GM06990 (cell line): ENCODE measurements at regions not wholly inside any gene's neighbourhood (a gene's known extent, or its start where the extent isn't known, plus 50 kb on each side); places are given as distances from the start of the nearest gene placed in this dataset.
"Not testable (repeated sequence)": the region's sequence is repeated elsewhere in the genome, so short reads cannot be mapped to it uniquely, and the experiment has no call there.

Experiments used
- DNase-seq: peaks from one replicate; pipeline ENCODE4 v3.0.0-alpha.2; 2011; ENCODE audit not compliant: insufficient read length; ENCODE audit errors: extremely low read depth
- H3K27me3 ChIP-seq: replicated peaks from 2 replicates; pipeline ENCODE4 v1.6.0; 2011; ENCODE audit warnings: low read length; ENCODE audit not compliant: control insufficient read depth, insufficient read depth
- H3K36me3 ChIP-seq: 2 replicates; pipeline ENCODE4 v1.5.1; 2011; ENCODE audit warnings: low read length; ENCODE audit not compliant: control insufficient read depth, insufficient read depth
- H3K4me3 ChIP-seq: replicated peaks from 2 replicates; pipeline ENCODE4 v1.5.1; 2011; ENCODE audit warnings: low read depth, mild to moderate bottlenecking, control low read depth, low read length
- TF ChIP-seq, protein P1 (sequence below): IDR thresholded peaks from 2 replicates; pipeline ENCODE4 v1.5.1; 2011; ENCODE audit warnings: low read length, control low read depth, mild to moderate bottlenecking, inconsistent platforms; ENCODE audit not compliant: insufficient read depth, poor library complexity, severe bottlenecking

DNA sequence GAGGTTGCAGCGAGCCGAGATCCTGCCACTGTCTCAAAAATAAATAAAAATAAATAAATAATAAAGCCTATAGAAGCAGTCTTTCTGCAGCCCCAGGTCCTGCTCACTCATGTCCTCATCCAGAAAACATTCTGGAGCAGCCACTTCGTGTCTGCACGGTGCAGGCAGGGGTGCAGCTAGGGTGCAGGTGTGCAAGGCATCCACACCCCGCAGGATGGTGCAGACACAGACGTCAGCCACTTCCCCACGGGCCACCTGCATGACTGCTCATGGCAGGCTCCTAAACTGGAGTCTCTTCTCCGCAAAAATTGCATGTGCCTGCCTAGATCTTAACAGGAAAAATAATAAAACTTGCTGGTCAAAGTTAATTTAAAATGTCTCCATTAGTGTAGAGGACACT is 80.2 kb upstream of the SNTG2 start:
- Histone ChIP-seq H3K4me3 (no peak overlapping the region), H3K36me3 (no peaks in the 10 kb centered on the region), H3K27me3 (no peaks in the 10 kb centered on the region)
- no peak for DNase-seq
- TF ChIP-seq, protein P1, sequence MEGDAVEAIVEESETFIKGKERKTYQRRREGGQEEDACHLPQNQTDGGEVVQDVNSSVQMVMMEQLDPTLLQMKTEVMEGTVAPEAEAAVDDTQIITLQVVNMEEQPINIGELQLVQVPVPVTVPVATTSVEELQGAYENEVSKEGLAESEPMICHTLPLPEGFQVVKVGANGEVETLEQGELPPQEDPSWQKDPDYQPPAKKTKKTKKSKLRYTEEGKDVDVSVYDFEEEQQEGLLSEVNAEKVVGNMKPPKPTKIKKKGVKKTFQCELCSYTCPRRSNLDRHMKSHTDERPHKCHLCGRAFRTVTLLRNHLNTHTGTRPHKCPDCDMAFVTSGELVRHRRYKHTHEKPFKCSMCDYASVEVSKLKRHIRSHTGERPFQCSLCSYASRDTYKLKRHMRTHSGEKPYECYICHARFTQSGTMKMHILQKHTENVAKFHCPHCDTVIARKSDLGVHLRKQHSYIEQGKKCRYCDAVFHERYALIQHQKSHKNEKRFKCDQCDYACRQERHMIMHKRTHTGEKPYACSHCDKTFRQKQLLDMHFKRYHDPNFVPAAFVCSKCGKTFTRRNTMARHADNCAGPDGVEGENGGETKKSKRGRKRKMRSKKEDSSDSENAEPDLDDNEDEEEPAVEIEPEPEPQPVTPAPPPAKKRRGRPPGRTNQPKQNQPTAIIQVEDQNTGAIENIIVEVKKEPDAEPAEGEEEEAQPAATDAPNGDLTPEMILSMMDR = no peak

DNA sequence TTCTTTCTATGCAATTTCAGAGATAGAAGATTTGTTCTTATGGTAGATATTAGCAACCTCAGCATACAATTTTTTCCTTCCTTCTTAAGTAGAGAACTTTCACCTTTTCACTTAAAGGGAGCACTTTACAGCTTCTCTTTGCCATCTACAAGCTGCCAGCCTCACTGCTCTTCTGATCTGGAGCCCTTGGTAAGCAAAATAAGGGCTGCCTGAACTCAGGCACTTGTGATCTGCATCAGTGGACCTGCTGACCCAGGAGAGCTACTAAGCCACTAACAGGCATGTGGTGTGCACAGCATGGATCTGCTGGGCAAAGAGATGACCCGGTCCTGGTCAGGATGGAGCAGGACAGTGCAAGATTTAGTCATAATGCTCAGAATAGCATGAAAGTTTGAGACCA is 80.8 kb upstream of the SNTG2 start:
- Histone ChIP-seq H3K4me3 (no peak overlapping the region), H3K27me3 (no peaks in the 10 kb centered on the region), H3K36me3 (no peaks in the 10 kb centered on the region)
- TF ChIP-seq, protein P1 = no peak
- DNase-seq = no peak

DNA sequence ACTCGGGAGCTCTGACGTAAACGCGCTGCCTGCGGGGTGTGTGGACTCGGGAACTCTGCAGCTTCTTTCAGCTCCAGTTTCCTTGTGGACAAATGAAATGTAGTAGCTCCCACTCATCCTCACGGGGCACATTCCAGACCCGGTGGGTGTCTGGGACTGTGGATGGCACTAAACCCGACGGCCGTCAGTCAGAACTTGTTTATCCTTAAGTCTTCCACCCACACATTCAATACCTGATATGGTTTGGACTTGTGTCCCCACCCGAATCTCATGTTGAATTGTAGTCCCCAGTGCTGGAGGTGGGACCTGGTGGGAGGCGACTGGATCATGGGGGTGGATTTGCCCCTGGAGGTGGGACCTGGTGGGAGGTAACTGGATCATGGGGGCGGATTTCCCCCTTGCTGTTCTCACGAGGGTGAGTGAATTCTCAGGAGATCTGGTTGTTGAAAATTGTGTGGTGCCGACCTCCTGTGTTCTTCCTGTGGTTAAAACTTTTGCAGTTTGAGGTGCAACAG is 81.2 kb upstream of the SNTG2 start:
- DNase-seq = no peak
- H3K36me3 ChIP-seq = no peaks in the 10 kb centered on the region
- H3K27me3 ChIP-seq = no peaks in the 10 kb centered on the region
- TF ChIP-seq, protein P1 = no peak
- no peak overlapping the region for H3K4me3 ChIP-seq

DNA sequence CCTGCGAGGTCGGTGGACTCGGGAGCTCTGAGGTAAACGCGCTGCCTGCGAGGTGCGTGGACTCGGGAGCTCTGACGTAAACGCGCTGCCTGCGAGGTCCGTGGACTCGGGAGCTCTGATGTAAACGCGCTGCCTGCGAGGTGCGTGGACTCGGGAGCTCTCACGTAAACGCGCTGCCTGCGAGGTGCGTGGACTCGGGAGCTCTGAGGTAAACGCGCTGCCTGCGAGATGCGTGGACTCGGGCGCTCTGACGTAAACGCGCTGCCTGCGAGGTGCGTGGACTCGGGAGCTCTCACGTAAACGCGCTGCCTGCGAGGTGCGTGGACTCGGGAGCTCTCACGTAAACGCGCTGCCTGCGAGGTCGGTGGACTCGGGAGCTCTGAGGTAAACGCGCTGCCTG is 81.8 kb upstream of the SNTG2 start:
- H3K27me3 ChIP-seq, H3K36me3 ChIP-seq, DNase-seq, H3K4me3 ChIP-seq: not testable (repeated sequence)

DNA sequence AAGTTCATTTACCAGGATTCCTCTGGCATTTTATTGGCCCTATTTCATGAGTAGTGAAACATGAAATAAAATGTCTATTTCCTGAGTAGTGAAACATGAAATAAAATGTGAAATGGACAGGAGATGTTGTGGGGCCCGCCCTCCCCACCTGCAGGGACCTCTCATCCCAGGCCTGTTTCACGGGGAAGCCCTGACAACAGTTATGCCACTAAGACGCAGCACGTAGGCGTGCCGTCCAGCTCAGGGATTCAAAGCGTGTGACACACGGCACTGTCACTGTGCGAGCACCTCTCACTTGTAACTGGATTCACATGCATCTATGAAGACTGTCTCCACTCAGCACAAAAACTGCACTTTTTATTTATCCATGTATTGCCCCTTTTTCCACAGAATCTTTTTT is 83.4 kb upstream of the SNTG2 start:
- no peaks in the 10 kb centered on the region for H3K36me3 ChIP-seq
- DNase-seq = no peak
- TF ChIP-seq, protein P1 = no peak
- no peak overlapping the region for H3K4me3 ChIP-seq
- H3K27me3 ChIP-seq = no peaks in the 10 kb centered on the region

DNA sequence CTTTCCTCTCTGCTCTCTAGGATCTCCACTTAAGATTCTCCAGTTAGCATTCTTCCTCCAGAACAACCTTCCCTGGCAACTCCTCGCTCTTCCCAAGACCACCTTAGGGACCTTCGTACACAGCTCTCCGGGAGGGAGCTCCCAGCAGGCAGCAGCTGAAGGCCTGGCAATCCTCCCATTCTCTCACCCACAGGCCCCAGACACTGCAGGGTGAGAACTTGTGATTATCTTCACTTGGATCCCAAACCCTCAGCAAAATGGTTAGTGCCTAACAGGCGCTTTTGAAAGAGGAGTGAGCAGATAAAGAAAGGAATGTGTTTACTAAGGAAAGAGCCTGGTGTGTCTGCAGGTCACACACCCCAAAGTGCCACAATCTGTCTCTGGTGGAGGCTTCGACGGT is 83.8 kb upstream of the SNTG2 start:
- Histone ChIP-seq H3K27me3 (no peaks in the 10 kb centered on the region), H3K36me3 (no peaks in the 10 kb centered on the region), H3K4me3 (no peak overlapping the region)
- no peak for DNase-seq
- TF ChIP-seq, protein P1 = no peak
